H1 (cell line): ENCODE measurements at regions not wholly inside any gene's neighbourhood (a gene's known extent, or its start where the extent isn't known, plus 50 kb on each side); places are given as distances from the start of the nearest gene placed in this dataset.

Experiments
- BRCA1 ChIP-seq: IDR thresholded peaks from 2 replicates; pipeline ENCODE4 v1.6.1; 2012; ENCODE audit warnings: low read depth, low read length, improper control_type of control experiment
- CEBPB ChIP-seq: IDR thresholded peaks from 2 replicates; pipeline ENCODE4 v1.6.1; 2012; ENCODE audit warnings: low read depth, low read length
- CHD1 ChIP-seq: IDR thresholded peaks from 2 replicates; pipeline ENCODE4 v1.6.1; 2012; ENCODE audit warnings: low read depth, low read length, improper control_type of control experiment
- CHD2 ChIP-seq: IDR thresholded peaks from 2 replicates; pipeline ENCODE4 v1.6.1; 2012; ENCODE audit warnings: low read length, improper control_type of control experiment
- JUN ChIP-seq: IDR thresholded peaks from 2 replicates; pipeline ENCODE4 v1.6.1; 2011; ENCODE audit warnings: low read depth, mild to moderate bottlenecking, improper control_type of control experiment, low read length
- POLR2A ChIP-seq, 2 experiments: IDR thresholded peaks; 1 replicate in 1 of 2; 2 replicates in 1 of 2; pipeline ENCODE4 v1.6.1; 2011; ENCODE audit warnings: low read depth in 2 of 2, low read length in 2 of 2, mild to moderate bottlenecking in 2 of 2; ENCODE audit errors: control extremely low read depth in 1 of 2
- SP2 ChIP-seq: IDR thresholded peaks from 2 replicates; pipeline ENCODE4 v1.6.1; 2012; ENCODE audit warnings: mild to moderate bottlenecking, low read length, inconsistent platforms
- TAF1 ChIP-seq: IDR thresholded peaks from 2 replicates; pipeline ENCODE4 v1.6.1; 2011; ENCODE audit warnings: mild to moderate bottlenecking, low read depth, low read length
- TF ChIP-seq, protein P1 (sequence below), 3 experiments: IDR thresholded peaks; 1 replicate in 2 of 3; 2 replicates in 1 of 3; pipeline versions ENCODE4 v1.5.1 to v1.6.1; 2011; ENCODE audit warnings: low read length in 3 of 3, mild to moderate bottlenecking in 3 of 3, inconsistent platforms in 2 of 3, low read depth in 1 of 3, moderate library complexity in 1 of 3; ENCODE audit not compliant: insufficient read depth in 1 of 3; ENCODE audit errors: control extremely low read depth in 1 of 3

DNA sequence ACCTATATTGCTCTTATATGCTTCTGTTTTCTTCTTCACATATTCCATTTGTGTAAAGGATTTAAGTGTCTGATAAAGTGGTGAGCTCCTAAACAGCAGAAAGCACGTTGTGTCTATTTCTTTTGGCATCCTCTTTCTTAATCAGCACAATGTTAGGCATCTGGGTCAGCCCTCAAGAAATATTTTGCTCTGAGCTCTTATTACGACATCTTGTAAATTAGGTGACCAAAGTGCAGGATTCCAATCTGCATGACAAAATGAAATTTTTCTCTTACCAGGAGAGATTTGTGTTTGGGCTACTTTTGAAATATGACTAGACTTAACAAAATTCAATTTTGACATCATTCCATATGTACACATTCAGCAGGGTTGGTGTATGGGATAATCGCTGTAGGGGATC is 210.0 kb upstream of the IGFBP7 start:
- TF ChIP-seq SP2 (no peak), JUN (no peak), TAF1 (no peak), CHD2 (no peak), CEBPB (no peak), POLR2A (IDR thresholded peaks at IDR 0.05; ENCODE audit: control extremely low read depth in 1 of 2, low read depth in 2 of 2, low read length in 2 of 2) (no peak), BRCA1 (no peak), CHD1 (no peak)
- TF ChIP-seq, protein P1, sequence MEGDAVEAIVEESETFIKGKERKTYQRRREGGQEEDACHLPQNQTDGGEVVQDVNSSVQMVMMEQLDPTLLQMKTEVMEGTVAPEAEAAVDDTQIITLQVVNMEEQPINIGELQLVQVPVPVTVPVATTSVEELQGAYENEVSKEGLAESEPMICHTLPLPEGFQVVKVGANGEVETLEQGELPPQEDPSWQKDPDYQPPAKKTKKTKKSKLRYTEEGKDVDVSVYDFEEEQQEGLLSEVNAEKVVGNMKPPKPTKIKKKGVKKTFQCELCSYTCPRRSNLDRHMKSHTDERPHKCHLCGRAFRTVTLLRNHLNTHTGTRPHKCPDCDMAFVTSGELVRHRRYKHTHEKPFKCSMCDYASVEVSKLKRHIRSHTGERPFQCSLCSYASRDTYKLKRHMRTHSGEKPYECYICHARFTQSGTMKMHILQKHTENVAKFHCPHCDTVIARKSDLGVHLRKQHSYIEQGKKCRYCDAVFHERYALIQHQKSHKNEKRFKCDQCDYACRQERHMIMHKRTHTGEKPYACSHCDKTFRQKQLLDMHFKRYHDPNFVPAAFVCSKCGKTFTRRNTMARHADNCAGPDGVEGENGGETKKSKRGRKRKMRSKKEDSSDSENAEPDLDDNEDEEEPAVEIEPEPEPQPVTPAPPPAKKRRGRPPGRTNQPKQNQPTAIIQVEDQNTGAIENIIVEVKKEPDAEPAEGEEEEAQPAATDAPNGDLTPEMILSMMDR (IDR thresholded peaks at IDR 0.05; ENCODE audit: control extremely low read depth in 1 of 3, insufficient read depth in 1 of 3, low read depth in 1 of 3, low read length in 3 of 3): no peak
